DOHH2 (cell line): ENCODE measurements at regions not wholly inside any gene's neighbourhood (a gene's known extent, or its start where the extent isn't known, plus 50 kb on each side); places are given as distances from the start of the nearest gene placed in this dataset.

Experiments used
- H3F3A ChIP-seq: fragments of 200-600 bp; sonication (generic), shearing (Covaris generic); 2 replicates; pipeline ENCODE4 v1.6.0; 2016; ENCODE audit warnings: antibody characterized with exemption, mild to moderate bottlenecking; ENCODE audit not compliant: control insufficient read depth, insufficient read depth
- H3K27ac ChIP-seq: fragments of 200-600 bp; sonication (generic); 2 replicates; pipeline ENCODE4 v1.5.1; 2014; ENCODE audit warnings: low read depth, mild to moderate bottlenecking, low read length, moderate library complexity
- H3K27me3 ChIP-seq: fragments of 200-600 bp; sonication (generic); 2 replicates; pipeline ENCODE4 v1.6.1; 2014; ENCODE audit warnings: mild to moderate bottlenecking, low read length, mixed read lengths; ENCODE audit not compliant: control insufficient read depth
- H3K36me3 ChIP-seq: fragments of 200-600 bp; sonication (generic); 2 replicates; pipeline ENCODE4 v1.6.1; 2014; ENCODE audit warnings: mild to moderate bottlenecking, low read length, moderate library complexity, mixed read lengths; ENCODE audit not compliant: control insufficient read depth
- H3K4me1 ChIP-seq: fragments of 200-600 bp; sonication (generic); 2 replicates; pipeline ENCODE4 v1.6.1; 2014; ENCODE audit warnings: mild to moderate bottlenecking, low read length, mixed read lengths; ENCODE audit not compliant: control insufficient read depth
- H3K4me2 ChIP-seq: fragments of 200-600 bp; sonication (generic); 2 replicates; pipeline ENCODE4 v1.6.0; 2014; ENCODE audit warnings: mild to moderate bottlenecking, low read length, moderate library complexity
- H3K4me3 ChIP-seq: fragments of 200-600 bp; sonication (generic); 2 replicates; pipeline ENCODE4 v1.5.1; 2014; ENCODE audit warnings: mild to moderate bottlenecking, low read length, mixed read lengths
- H3K79me2 ChIP-seq: fragments of 200-600 bp; sonication (generic); 2 replicates; pipeline ENCODE4 v1.6.1; 2014; ENCODE audit warnings: mild to moderate bottlenecking, low read length, mixed read lengths; ENCODE audit not compliant: control insufficient read depth
- H3K9me2 ChIP-seq: fragments of 200-600 bp; sonication (generic); replicated peaks from 2 replicates; pipeline ENCODE4 v1.6.1; 2014; ENCODE audit warnings: mild to moderate bottlenecking, low read length, mixed read lengths; ENCODE audit not compliant: control insufficient read depth
- H3K9me3 ChIP-seq: fragments of 200-600 bp; sonication (generic); 2 replicates; pipeline ENCODE4 v1.6.1; 2014; ENCODE audit warnings: antibody characterized with exemption, low read length, mixed read lengths; ENCODE audit not compliant: control insufficient read depth, insufficient read depth
- H4K20me1 ChIP-seq: fragments of 200-600 bp; sonication (generic); 2 replicates; pipeline ENCODE4 v1.6.0; 2014; ENCODE audit warnings: low read depth, mild to moderate bottlenecking, antibody characterized with exemption, low read length, moderate library complexity; ENCODE audit not compliant: control insufficient read depth, insufficient read depth
- EZH2phosphoT487 ChIP-seq: fragments of 200-600 bp; sonication (generic); IDR thresholded peaks from 2 replicates; pipeline ENCODE4 v1.6.1; 2017; ENCODE audit warnings: borderline replicate concordance, mild to moderate bottlenecking, antibody characterized with exemption, low read length, moderate library complexity, mixed read lengths
- TF ChIP-seq, protein P1 (sequence below): fragments of 200-600 bp; sonication (generic); IDR thresholded peaks from one replicate; pipeline ENCODE4 v1.5.1; 2014; ENCODE audit warnings: antibody characterized with exemption, mild to moderate bottlenecking, low read depth, low read length; ENCODE audit not compliant: poor library complexity, severe bottlenecking

- H3K79me2 ChIP-seq, result no peaks in the 10 kb centered on the region
- no peaks in the 10 kb centered on the region for H4K20me1 ChIP-seq
- no peaks in the 10 kb centered on the region for H3K4me1 ChIP-seq
- H3K36me3 ChIP-seq, result no peaks in the 10 kb centered on the region
- H3F3A ChIP-seq, result no peaks in the 10 kb centered on the region
- H3K27ac ChIP-seq, result no peak overlapping the region
- TF ChIP-seq, protein P1, sequence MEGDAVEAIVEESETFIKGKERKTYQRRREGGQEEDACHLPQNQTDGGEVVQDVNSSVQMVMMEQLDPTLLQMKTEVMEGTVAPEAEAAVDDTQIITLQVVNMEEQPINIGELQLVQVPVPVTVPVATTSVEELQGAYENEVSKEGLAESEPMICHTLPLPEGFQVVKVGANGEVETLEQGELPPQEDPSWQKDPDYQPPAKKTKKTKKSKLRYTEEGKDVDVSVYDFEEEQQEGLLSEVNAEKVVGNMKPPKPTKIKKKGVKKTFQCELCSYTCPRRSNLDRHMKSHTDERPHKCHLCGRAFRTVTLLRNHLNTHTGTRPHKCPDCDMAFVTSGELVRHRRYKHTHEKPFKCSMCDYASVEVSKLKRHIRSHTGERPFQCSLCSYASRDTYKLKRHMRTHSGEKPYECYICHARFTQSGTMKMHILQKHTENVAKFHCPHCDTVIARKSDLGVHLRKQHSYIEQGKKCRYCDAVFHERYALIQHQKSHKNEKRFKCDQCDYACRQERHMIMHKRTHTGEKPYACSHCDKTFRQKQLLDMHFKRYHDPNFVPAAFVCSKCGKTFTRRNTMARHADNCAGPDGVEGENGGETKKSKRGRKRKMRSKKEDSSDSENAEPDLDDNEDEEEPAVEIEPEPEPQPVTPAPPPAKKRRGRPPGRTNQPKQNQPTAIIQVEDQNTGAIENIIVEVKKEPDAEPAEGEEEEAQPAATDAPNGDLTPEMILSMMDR, result no peak
- no peak for TF ChIP-seq EZH2phosphoT487
- no peak overlapping the region for H3K4me2 ChIP-seq
- no peaks in the 10 kb centered on the region for H3K27me3 ChIP-seq
- H3K4me3 ChIP-seq, result no peak overlapping the region
- no peaks in the 10 kb centered on the region for H3K9me2 ChIP-seq
- no peaks in the 10 kb centered on the region for H3K9me3 ChIP-seq
These were observed 466.9 kb downstream of the BCAT1 start for GRCh38 chr12:24482044-24482443.

DNA sequence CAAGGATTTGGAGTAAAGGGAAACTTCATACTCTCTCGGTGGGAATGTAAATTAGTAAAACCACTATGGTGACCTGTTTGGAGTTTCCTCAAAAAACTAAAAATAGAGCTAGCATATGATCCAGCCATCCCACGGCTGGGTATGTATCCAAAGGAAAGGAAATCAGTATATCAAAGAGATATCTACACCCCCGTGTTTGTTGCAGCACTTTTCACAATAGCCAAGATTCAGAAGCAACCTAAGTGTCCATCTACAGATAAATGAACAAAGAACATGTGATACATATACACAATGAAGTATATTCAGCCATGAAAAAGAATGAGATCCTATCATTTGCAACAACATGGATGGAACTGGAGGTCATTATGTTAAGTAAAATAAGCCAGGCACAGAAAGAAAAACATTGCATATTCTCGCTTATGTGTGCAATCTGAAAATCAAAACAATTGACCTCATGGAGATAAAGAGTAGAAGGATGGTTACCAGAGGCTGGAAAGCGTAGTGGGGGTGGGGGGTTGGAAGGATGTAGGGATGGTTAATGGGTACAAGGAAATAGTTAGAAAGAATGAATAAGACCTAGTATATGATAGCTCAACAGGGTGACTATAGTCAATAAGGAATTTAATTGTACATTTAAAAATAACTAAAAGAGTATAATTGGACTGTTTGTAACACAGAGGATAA, 468.0 kb downstream of the BCAT1 start:
- Histone ChIP-seq H4K20me1 (no peaks in the 10 kb centered on the region), H3K79me2 (no peaks in the 10 kb centered on the region), H3K9me2 (no peaks in the 10 kb centered on the region), H3K27me3 (no peaks in the 10 kb centered on the region), H3K36me3 (no peaks in the 10 kb centered on the region), H3K4me3 (no peak overlapping the region), H3F3A (no peaks in the 10 kb centered on the region), H3K4me2 (no peak overlapping the region), H3K9me3 (no peaks in the 10 kb centered on the region), H3K27ac (no peak overlapping the region), H3K4me1 (no peaks in the 10 kb centered on the region)
- TF ChIP-seq EZH2phosphoT487, result no peak
- TF ChIP-seq, protein P1, result no peak

GRCh38 chr12:24479131-24479530, 469.8 kb downstream of the BCAT1 start:
- Histone ChIP-seq H3K9me3 (no peaks in the 10 kb centered on the region), H3K4me3 (no peak overlapping the region), H4K20me1 (no peaks in the 10 kb centered on the region), H3F3A (no peaks in the 10 kb centered on the region), H3K79me2 (no peaks in the 10 kb centered on the region), H3K9me2 (no peaks in the 10 kb centered on the region), H3K27me3 (no peaks in the 10 kb centered on the region), H3K27ac (no peak overlapping the region), H3K4me1 (no peaks in the 10 kb centered on the region), H3K4me2 (no peak overlapping the region), H3K36me3 (no peaks in the 10 kb centered on the region)
- TF ChIP-seq, protein P1, result no peak
- TF ChIP-seq EZH2phosphoT487, result no peak
